Epidermal melanocyte (primary cell): ENCODE measurements at regions not wholly inside any gene's neighbourhood (a gene's known extent, or its start where the extent isn't known, plus 50 kb on each side); places are given as distances from the start of the nearest gene placed in this dataset.

Experiments
- DNase-seq: peaks from one replicate; pipeline ENCODE4 v3.0.0; 2011; ENCODE audit warnings: low spot score; ENCODE audit not compliant: insufficient read length

- no peak for DNase-seq
Measured at GRCh38 chr4:176898791-176899190, 106.1 kb upstream of the VEGFC start.

GRCh38 chr4:176902710-176903323 is 110.1 kb upstream of the VEGFC start:
- DNase-seq = no peak

- DNase-seq = no peak
Measured at GRCh38 chr4:176906709-176907108, 114.0 kb upstream of the VEGFC start.

DNA sequence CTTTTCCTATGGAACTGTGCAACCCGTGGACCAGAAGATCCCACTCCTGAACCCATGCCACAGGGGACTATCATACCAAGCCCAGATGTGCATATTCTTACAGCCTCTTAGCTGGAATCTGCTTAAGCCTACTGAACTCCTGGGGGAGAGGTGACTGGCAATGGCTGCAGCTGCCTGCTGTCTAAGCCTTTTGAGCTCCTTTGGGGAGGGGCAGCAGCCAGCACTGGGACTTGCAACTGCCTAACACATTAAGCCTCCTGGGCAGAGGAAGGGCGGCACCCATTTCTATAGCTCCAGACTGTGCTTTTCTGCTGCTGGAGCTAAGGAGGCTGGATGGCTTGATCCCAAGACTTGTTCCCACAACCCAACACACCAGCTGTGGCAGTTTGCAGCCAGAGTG is 117.9 kb upstream of the VEGFC start:
- no peak for DNase-seq

DNA sequence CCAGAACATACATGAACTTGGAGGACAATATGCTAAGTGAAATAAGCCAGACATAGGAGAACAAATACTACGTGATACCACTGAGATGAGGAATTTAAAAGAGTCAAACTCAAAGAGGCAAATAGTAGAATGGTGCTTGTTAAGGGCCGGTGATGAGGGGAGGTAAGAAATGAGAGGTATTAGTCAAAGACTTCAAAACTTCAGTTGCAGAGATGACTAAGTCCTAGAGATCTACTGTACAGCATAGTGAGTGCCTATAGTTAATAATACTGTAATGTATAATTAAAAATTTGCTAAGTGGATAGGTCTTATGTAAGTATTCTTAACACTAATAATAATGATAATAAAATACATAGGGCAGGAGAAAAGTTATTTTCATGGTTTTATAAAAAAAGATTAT is 126.9 kb upstream of the VEGFC start:
- DNase-seq = no peak

DNA sequence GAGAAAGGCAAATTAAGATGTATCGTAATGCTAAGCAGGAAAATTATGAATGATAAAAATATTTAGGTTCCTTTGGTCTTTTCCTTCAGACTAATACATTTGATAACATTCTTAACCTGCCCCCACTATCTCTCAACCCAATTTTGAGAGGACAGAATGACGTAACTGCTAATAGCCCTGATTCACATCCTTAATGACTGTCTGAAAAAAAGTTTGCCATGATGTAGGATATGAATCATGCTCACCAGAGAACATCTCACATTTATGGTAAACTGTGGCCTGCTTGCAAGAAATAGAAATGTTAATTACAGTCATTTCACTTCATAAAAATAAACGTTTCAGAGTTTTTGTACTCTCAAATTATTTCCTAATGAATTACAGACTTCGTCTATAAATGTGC is 128.0 kb upstream of the VEGFC start:
- no peak for DNase-seq

GRCh38 chr4:176921256-176921655 is 128.5 kb upstream of the VEGFC start:
- no peak for DNase-seq

DNA sequence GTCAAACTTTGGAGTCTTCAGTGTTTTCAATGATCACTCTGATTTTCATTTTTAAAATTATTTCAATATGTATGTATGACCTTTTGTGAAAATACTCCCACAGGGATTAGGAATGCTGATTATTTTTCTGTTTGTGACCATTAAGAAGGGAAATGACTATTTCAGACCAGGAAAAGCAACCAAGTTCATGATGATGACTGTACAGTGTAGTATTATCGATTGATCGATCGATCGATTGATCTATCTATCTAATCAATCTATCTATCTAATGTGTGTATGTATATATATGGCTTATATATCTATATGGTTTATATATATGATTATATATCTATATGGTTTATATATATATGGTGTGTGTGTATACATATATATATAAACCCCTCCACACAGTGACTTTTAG is 131.5 kb upstream of the VEGFC start:
- DNase-seq = no peak

GRCh38 chr4:176925962-176926361 is 133.2 kb upstream of the VEGFC start:
- no peak for DNase-seq

DNA sequence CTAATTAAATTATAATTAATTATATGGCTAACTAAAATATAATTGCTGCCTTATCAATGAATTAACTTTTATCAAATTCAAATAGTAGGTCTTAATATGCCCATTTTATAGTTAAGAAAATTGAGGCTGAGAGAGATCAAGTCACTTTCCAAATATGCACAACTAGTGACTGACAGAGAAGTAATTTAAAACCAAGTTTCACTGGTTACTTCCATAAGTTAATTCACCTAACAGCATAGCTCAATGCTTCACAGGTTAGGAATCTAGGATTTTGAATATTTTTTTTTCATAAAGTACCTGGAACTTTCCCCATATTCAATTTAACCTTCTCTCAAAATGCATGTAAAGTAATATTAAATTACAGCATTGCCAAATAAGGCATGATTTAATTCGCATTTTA is 134.4 kb upstream of the VEGFC start:
- no peak for DNase-seq

DNA sequence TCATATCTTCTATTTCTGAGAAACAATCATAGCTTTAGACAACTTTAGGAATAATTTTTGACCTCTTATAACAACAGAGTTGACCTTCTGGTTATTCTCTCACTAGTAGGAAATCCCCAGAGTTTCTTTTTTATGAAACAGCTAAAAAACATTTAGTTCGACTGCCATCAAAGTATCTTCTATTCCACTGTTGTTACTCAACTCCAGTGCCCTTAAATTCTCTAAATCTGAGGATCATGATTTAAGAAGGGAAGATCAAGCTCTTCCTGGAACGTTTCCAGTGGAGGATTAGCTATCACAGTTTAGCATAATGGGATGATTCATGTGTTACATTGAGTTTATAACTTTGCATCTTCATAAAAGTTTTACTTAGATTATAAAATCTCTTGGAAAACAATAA is 134.9 kb upstream of the VEGFC start:
- DNase-seq = no peak

GRCh38 chr4:176939445-176939844 is 146.7 kb upstream of the VEGFC start:
- no peak for DNase-seq

DNA sequence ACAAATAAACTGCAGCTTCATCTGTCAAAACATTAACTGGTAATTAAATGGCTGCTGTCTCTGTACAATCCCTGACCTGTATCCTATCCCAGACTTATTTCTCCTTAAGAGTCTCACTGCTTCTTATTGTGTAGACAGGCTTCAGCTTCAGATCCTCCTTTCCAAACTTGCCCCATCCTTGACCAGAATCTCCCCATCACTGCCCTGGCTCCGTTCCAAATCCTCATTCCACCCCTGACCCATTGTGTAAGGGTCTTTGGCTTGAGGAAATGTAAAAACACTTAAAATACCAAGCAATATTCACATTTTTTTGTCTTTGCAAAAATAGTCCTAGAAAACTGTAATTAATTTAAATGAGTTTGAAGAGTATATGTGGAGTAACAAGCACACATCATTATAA is 152.6 kb upstream of the VEGFC start:
- DNase-seq = no peak

DNA sequence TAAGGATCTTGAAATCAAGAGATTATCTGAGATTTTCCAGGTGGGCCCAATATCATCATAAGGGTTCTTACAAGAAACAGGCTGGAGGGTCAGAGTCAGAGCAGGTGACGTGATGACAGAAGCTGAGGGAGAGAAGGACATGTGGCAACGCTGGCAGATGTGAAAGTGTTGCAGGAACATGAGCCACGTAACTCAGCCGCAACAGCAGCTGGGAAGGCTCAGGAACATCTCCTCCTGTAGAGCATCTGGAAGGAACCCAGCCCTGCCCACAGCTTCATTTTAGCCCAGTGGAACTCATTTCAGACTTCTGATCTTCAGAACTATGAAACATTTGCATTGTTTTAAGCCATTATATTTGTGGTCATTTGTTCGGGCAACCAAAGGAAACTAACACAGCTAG is 156.3 kb upstream of the VEGFC start:
- no peak for DNase-seq

- no peak for DNase-seq
Measured at GRCh38 chr4:176953021-176953420, 160.3 kb upstream of the VEGFC start.

GRCh38 chr4:176957353-176958118 is 164.8 kb upstream of the VEGFC start:
- DNase-seq = no peak

- no peak for DNase-seq
Measured at GRCh38 chr4:176959980-176960379, 167.3 kb upstream of the VEGFC start.

- no peak for DNase-seq
Measured at GRCh38 chr4:176963121-176963520, 170.4 kb upstream of the VEGFC start.

GRCh38 chr4:176964116-176964691 is 171.5 kb upstream of the VEGFC start:
- DNase-seq = no peak

- DNase-seq = no peak
Measured at GRCh38 chr4:176967586-176967985, 174.9 kb upstream of the VEGFC start.

DNA sequence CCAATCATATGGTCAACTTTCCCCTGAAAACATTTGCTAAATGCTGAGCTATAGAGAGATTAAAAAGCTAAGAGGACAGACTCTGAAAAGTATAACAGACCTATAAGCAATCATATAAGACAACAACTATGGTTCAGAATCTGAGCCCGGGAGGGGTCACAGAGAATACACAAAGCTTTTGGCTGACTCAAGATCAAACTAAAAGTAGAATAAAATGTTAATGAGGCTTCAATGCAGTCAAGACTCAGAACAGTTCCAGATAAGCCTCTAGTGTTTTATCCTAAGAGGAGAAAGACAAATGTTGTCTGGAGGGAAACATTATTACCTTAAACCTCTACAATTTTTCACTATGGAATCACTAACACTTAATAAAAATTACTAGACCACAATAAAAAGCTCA is 175.4 kb upstream of the VEGFC start:
- DNase-seq = no peak

- no peak for DNase-seq
Measured at GRCh38 chr4:176969011-176969410, 176.3 kb upstream of the VEGFC start.

DNA sequence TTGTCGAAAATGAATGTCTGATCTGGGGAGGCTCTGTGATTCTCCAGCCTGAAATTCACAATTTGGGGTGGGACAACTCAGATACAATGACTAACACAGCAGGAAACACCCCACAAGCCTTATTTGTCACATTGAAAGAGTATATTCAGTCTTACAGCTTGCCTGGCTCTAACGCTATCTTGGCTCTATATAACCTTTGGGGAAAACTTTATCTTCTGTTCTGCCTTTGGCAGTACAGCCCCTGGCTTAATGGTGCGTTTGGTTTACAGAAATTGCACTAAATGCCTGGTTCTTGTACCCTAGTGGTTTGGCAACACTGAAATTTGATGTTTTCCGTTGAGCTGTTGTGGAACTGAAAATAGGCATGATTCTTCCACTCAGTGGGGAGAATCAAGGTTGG is 178.1 kb upstream of the VEGFC start:
- no peak for DNase-seq
